GM19351 (cell line): ENCODE measurements at regions not wholly inside any gene's neighbourhood (a gene's known extent, or its start where the extent isn't known, plus 50 kb on each side); places are given as distances from the start of the nearest gene placed in this dataset.
"Not testable (repeated sequence)": the region's sequence is repeated elsewhere in the genome, so short reads cannot be mapped to it uniquely, and the experiment has no call there.

Source experiments
- ATAC-seq: cut with Tn5 transposase; IDR thresholded peaks from one replicate; pipeline ENCODE4 v1.9.1; 2021; ENCODE audit warnings: mild to moderate bottlenecking, moderate library complexity; ENCODE audit not compliant: unreplicated experiment

- no peak for ATAC-seq
These were observed 166.7 kb upstream of the E2F7 start for GRCh38 chr12:77232045-77232444.

GRCh38 chr12:77231501-77231918 lies 166.1 kb upstream of the E2F7 start:
- ATAC-seq, result no peak

GRCh38 chr12:77229640-77230442 lies 164.5 kb upstream of the E2F7 start:
- ATAC-seq, result no peak

- ATAC-seq, result no peak
These were observed 163.0 kb upstream of the E2F7 start for GRCh38 chr12:77228376-77228775.

GRCh38 chr12:77226368-77226767 lies 161.0 kb upstream of the E2F7 start:
- no peak for ATAC-seq

GRCh38 chr12:77225373-77225772 lies 160.0 kb upstream of the E2F7 start:
- no peak for ATAC-seq

GRCh38 chr12:77224346-77224745 lies 159.0 kb upstream of the E2F7 start:
- ATAC-seq, result no peak

GRCh38 chr12:77222336-77222735 lies 157.0 kb upstream of the E2F7 start:
- ATAC-seq, result no peak

GRCh38 chr12:77220586-77220985 lies 155.2 kb upstream of the E2F7 start:
- no peak for ATAC-seq

- ATAC-seq, result peak; percentile 62
These were observed 152.9 kb upstream of the E2F7 start for GRCh38 chr12:77218278-77218677.

- ATAC-seq, result not testable (repeated sequence)
These were observed 150.8 kb upstream of the E2F7 start for GRCh38 chr12:77216136-77216535.

- no peak for ATAC-seq
These were observed 148.8 kb upstream of the E2F7 start for GRCh38 chr12:77214136-77214535.

- ATAC-seq, result no peak
These were observed 147.9 kb upstream of the E2F7 start for GRCh38 chr12:77213319-77213718.

- ATAC-seq, result no peak
These were observed 145.4 kb upstream of the E2F7 start for GRCh38 chr12:77210724-77211123.

- ATAC-seq, result peak; percentile 51
These were observed 138.7 kb upstream of the E2F7 start for GRCh38 chr12:77204083-77204482.

- no peak for ATAC-seq
These were observed 137.2 kb upstream of the E2F7 start for GRCh38 chr12:77202457-77203060.

- no peak for ATAC-seq
These were observed 124.6 kb upstream of the E2F7 start for GRCh38 chr12:77189901-77190416.

GRCh38 chr12:77189458-77189857 lies 124.1 kb upstream of the E2F7 start:
- no peak for ATAC-seq

GRCh38 chr12:77179515-77179914 lies 114.1 kb upstream of the E2F7 start:
- ATAC-seq, result no peak

GRCh38 chr12:77167801-77168200 lies 102.4 kb upstream of the E2F7 start:
- no peak for ATAC-seq

GRCh38 chr12:77166696-77167095 lies 101.3 kb upstream of the E2F7 start:
- ATAC-seq, result no peak
